GM12891 (cell line): ENCODE measurements at regions not wholly inside any gene's neighbourhood (a gene's known extent, or its start where the extent isn't known, plus 50 kb on each side); places are given as distances from the start of the nearest gene placed in this dataset.

Experiments used
- PAX5 ChIP-seq: IDR thresholded peaks from 2 replicates; pipeline ENCODE4 v1.6.1; 2011; ENCODE audit warnings: low read length, moderate library complexity, mild to moderate bottlenecking; ENCODE audit not compliant: insufficient read depth, severe bottlenecking
- POLR2A ChIP-seq: IDR thresholded peaks from 2 replicates; pipeline ENCODE4 v1.6.1; 2011; ENCODE audit warnings: low read depth, low read length, control low read depth
- POLR2AphosphoS5 ChIP-seq: IDR thresholded peaks from 2 replicates; pipeline ENCODE4 v1.6.1; 2011; ENCODE audit warnings: low read depth, low read length, control low read depth
- SPI1 ChIP-seq: IDR thresholded peaks from 2 replicates; pipeline ENCODE4 v1.6.1; 2011; ENCODE audit warnings: low read depth, low read length, control low read depth
- TAF1 ChIP-seq: IDR thresholded peaks from 2 replicates; pipeline ENCODE4 v1.6.1; 2011; ENCODE audit warnings: low read depth, low read length, control low read depth

GRCh38 chr9:78424299-78424698, 127.4 kb downstream of the PSAT1 start:
- TF ChIP-seq POLR2AphosphoS5: no peak
- no peak for TF ChIP-seq POLR2A
- TF ChIP-seq TAF1: no peak
- no peak for TF ChIP-seq PAX5
- no peak for TF ChIP-seq SPI1
